Kidney (tissue), 13 donors: ENCODE measurements at regions not wholly inside any gene's neighbourhood (a gene's known extent, or its start where the extent isn't known, plus 50 kb on each side); places are given as distances from the start of the nearest gene placed in this dataset.

Source experiments
- DNase-seq, 5 donors: peaks; one replicate each; pipeline ENCODE4 v3.0.0-alpha.2; 2013 to 2020
- FAIRE-seq: peaks from 2 replicates; lab custom pipeline; 2012; peaks lifted over from hg19 to GRCh38; lab: Jason Lieb, UNC
- H3K27ac ChIP-seq, 2 donors: one replicate each; pipeline ENCODE4 v1.7.0; 2013; ENCODE audit warnings: low read depth in 2 of 2, low read length in 2 of 2, inconsistent platforms in 1 of 2
- H3K27me3 ChIP-seq: one replicate; pipeline ENCODE4 v1.7.1; 2013; ENCODE audit warnings: low read length, inconsistent platforms; ENCODE audit not compliant: control insufficient read depth, insufficient read depth
- H3K36me3 ChIP-seq, 3 donors: one replicate each; pipeline versions ENCODE4 v1.7.0 to v1.7.1; 2013; ENCODE audit warnings: low read length in 3 of 3, control low read depth in 1 of 3, inconsistent platforms in 1 of 3; ENCODE audit not compliant: insufficient read depth in 3 of 3, control insufficient read depth in 2 of 3
- H3K4me1 ChIP-seq, 3 donors: one replicate each; pipeline versions ENCODE4 v1.7.0 to v1.7.1; 2013; ENCODE audit warnings: low read length in 3 of 3, inconsistent platforms in 1 of 3, low read depth in 1 of 3; ENCODE audit not compliant: control insufficient read depth in 2 of 3, insufficient read depth in 2 of 3
- H3K4me3 ChIP-seq, 3 donors: one replicate each; pipeline versions ENCODE4 v1.7.0 to v1.8.1; 2013; ENCODE audit warnings: low read length in 3 of 3, control low read depth in 1 of 3, inconsistent platforms in 1 of 3
- H3K9ac ChIP-seq, 3 donors: one replicate each; pipeline versions ENCODE4 v1.7.0 to v1.7.1; 2013; ENCODE audit warnings: low read length in 3 of 3, control low read depth in 1 of 3, inconsistent platforms in 1 of 3
- H3K9me3 ChIP-seq, 3 donors: one replicate each; pipeline versions ENCODE4 v1.7.0 to v1.7.1; 2013; ENCODE audit warnings: low read length in 3 of 3, control low read depth in 1 of 3, inconsistent platforms in 1 of 3; ENCODE audit not compliant: control insufficient read depth in 2 of 3, insufficient read depth in 1 of 3
- intact Hi-C: fragments of 100-400 bp; cut with DNase I; formaldehyde crosslinking; loops from one replicate; pipeline ENCODE4 v1.11.1; 2022
- TF ChIP-seq, protein P1 (sequence below): IDR thresholded peaks from 3 replicates; pipeline ENCODE4 v1.5.1; 2012; ENCODE audit warnings: mild to moderate bottlenecking, moderate library complexity, borderline replicate concordance; ENCODE audit not compliant: insufficient read depth; ENCODE audit errors: extremely low read depth
- donor health status: control.
- donor health status: control.
- donor health status: control.
- donor health status: control.
- donor health status: control.
- donor health status: DM: yes; HTN: yes; CAD: no.
- donor health status: Normal renal cell carcinoma (clear cell type).

GRCh38 chr1:177755851-177756560 lies 213.9 kb downstream of the SEC16B start:
- Histone ChIP-seq H3K4me3 (no peak overlapping the region), H3K9me3 (no peaks in the 10 kb centered on the region), H3K27me3 (no peaks in the 10 kb centered on the region), H3K4me1 (no peaks in the 10 kb centered on the region), H3K27ac (no peak overlapping the region), H3K36me3 (no peaks in the 10 kb centered on the region), H3K9ac (no peak overlapping the region)
- intact Hi-C loops, result no loop called here
- DNase-seq, result no peak
- FAIRE-seq, result no peak
- TF ChIP-seq, protein P1, sequence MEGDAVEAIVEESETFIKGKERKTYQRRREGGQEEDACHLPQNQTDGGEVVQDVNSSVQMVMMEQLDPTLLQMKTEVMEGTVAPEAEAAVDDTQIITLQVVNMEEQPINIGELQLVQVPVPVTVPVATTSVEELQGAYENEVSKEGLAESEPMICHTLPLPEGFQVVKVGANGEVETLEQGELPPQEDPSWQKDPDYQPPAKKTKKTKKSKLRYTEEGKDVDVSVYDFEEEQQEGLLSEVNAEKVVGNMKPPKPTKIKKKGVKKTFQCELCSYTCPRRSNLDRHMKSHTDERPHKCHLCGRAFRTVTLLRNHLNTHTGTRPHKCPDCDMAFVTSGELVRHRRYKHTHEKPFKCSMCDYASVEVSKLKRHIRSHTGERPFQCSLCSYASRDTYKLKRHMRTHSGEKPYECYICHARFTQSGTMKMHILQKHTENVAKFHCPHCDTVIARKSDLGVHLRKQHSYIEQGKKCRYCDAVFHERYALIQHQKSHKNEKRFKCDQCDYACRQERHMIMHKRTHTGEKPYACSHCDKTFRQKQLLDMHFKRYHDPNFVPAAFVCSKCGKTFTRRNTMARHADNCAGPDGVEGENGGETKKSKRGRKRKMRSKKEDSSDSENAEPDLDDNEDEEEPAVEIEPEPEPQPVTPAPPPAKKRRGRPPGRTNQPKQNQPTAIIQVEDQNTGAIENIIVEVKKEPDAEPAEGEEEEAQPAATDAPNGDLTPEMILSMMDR, result no peak

DNA sequence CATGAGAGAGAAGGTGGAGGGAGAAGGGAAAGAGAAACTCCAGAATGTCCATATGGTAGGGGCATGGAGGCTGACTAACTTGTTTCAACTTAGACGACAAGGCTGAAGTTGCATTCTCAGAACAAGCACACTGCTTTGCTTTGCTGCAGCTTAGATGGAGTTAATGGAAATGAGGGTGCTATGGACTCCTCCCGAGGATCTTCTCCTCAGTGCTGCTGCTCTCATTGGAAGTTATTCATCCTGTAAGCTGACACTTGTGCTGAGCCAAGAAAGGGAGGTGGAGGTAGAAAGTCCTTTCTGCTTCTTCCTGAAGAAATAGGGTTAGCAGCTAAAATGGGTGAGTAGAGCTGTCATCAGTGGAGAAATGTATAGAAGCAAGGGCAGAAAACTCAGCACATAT lies 215.3 kb downstream of the SEC16B start:
- no peaks in the 10 kb centered on the region for H3K4me1 ChIP-seq
- H3K27ac ChIP-seq, result no peak overlapping the region
- H3K4me3 ChIP-seq, result no peak overlapping the region
- intact Hi-C loops, result no loop called here
- H3K36me3 ChIP-seq, result no peaks in the 10 kb centered on the region
- H3K27me3 ChIP-seq, result no peaks in the 10 kb centered on the region
- DNase-seq, result no peak
- FAIRE-seq, result no peak
- no peaks in the 10 kb centered on the region for H3K9me3 ChIP-seq
- TF ChIP-seq, protein P1, result no peak
- no peak overlapping the region for H3K9ac ChIP-seq

DNA sequence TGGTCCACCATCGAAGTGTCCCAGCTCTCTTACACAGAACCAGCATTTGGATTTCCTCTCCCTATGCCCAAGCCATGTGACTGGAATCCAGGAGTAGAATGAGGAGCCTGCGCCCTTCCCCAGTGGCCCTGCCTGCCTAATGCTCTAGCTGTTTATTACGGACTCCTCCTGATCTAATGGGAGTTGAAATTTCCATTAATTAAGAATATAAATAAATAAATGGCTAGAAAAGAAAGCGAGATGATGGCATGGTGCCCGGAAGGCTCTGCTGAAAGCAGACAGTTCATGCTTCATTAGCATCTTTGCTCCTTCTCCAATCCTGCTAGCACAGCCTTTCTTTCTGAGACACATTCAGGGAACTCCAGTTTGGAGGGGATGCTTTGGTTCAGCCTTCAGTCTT lies 216.2 kb downstream of the SEC16B start:
- TF ChIP-seq, protein P1, result no peak
- DNase-seq (no peak), FAIRE-seq (no peak)
- H3K9me3 ChIP-seq, result no peaks in the 10 kb centered on the region
- intact Hi-C loops, result no loop called here
- H3K4me3 ChIP-seq, result no peak overlapping the region
- no peaks in the 10 kb centered on the region for H3K36me3 ChIP-seq
- no peak overlapping the region for H3K9ac ChIP-seq
- H3K27ac ChIP-seq, result no peak overlapping the region
- no peaks in the 10 kb centered on the region for H3K27me3 ChIP-seq
- no peaks in the 10 kb centered on the region for H3K4me1 ChIP-seq
